ENCODE measurements at regions not wholly inside any gene's neighbourhood (a gene's known extent, or its start where the extent isn't known, plus 50 kb on each side); places are given as distances from the start of the nearest gene placed in this dataset.

- DNase-seq (ENCODE audit: extremely low read depth in 1 of 4, low spot score in 3 of 4) (no peak), FAIRE-seq (no peak), ATAC-seq (no peak)
- in situ Hi-C loops (cut with MboI) (no loop called here), intact Hi-C loops (cut with micrococcal nuclease) (no loop called here)
- Histone ChIP-seq H3K36me3 (ENCODE audit: control insufficient read depth, insufficient read depth, low read length) (no peaks in the 10 kb centered on the region), H3K27ac (ENCODE audit: extremely low read depth, low read depth, low read length) (no peak overlapping the region), H3K9me3 (replicated peaks; ENCODE audit: control insufficient read depth, insufficient read depth, low read depth, low read length) (no peaks in the 10 kb centered on the region; the same call in 1 of the 2 replicates), H2AFZ (ENCODE audit: low read depth, low read length) (no peak overlapping the region), H3K4me2 (ENCODE audit: insufficient read depth, low read length) (no peak overlapping the region), H3K4me3 (no peak overlapping the region), H3K27me3 (ENCODE audit: control insufficient read depth in 2 of 2, insufficient read depth in 2 of 2, low read length in 2 of 2) (no peaks in the 10 kb centered on the region; a peak in 1 of 5 replicates), H3K4me1 (replicated peaks in 1 of 2; ENCODE audit: control insufficient read depth in 2 of 2, insufficient read depth in 2 of 2, low read length in 2 of 2) (no peaks in the 10 kb centered on the region), H4K20me1 (replicated peaks; ENCODE audit: control insufficient read depth, insufficient read depth, low read length) (no peaks in the 10 kb centered on the region), H3K9ac (ENCODE audit: insufficient read depth in 1 of 2, low read depth in 2 of 2, low read length in 2 of 2) (no peak overlapping the region), H3K79me2 (ENCODE audit: control insufficient read depth, insufficient read depth, low read length) (no peaks in the 10 kb centered on the region), H3K9me1 (ENCODE audit: control insufficient read depth, insufficient read depth, low read length) (no peaks in the 10 kb centered on the region)
- no peak for TF ChIP-seq ZNF778 (CRISPR knock-in tag; IDR thresholded peaks at IDR 0.05)
- no TSS peak for BruUV-seq (replicated peaks)
- POLR2A ChIA-PET: no interaction called here
- CTCF ChIA-PET (ENCODE audit: low intra/inter-chr PET ratio): no interaction called here
- 0% methylated on average over 4 of the region's 4 CpGs for WGBS (ENCODE audit: insufficient coverage, low coverage, missing lambda C conversion rate)
Measured at GRCh38 chr16:13791095-13791494, 128.9 kb upstream of the ERCC4 start.

- no peak overlapping the region for H3K4me2 ChIP-seq (ENCODE audit: insufficient read depth, low read length)
- TF ChIP-seq COPS2 (conservative IDR thresholded peaks at IDR 0.05) (no peak), CHD7 (IDR thresholded peaks at IDR 0.05; ENCODE audit: low read depth, low read length) (no peak)
- no peaks in the 10 kb centered on the region for H3K27me3 ChIP-seq (ENCODE audit: control insufficient read depth in 2 of 2, insufficient read depth in 2 of 2, low read length in 2 of 2)
- H3K79me2 ChIP-seq (ENCODE audit: control insufficient read depth, insufficient read depth, low read length): no peaks in the 10 kb centered on the region
- no peak for ATAC-seq
- intact Hi-C loops (cut with micrococcal nuclease) (no loop called here), in situ Hi-C loops (cut with MboI) (no loop called here)
- no peaks in the 10 kb centered on the region for H3K36me3 ChIP-seq (ENCODE audit: control insufficient read depth, insufficient read depth, low read length)
- H3K4me3 ChIP-seq: no peak overlapping the region
- ChIA-PET POLR2A (interaction anchor here (0.6 kb wide), 1 partner anchor 13 kb away, joined by 3 read pairs; no protein-coding TSS in a partner anchor), CTCF (ENCODE audit: low intra/inter-chr PET ratio) (no interaction called here)
- no peaks in the 10 kb centered on the region for H3K4me1 ChIP-seq (replicated peaks in 1 of 2; ENCODE audit: control insufficient read depth in 2 of 2, insufficient read depth in 2 of 2, low read length in 2 of 2)
- no peak for DNase-seq (ENCODE audit: extremely low read depth in 1 of 4, low spot score in 3 of 4)
- 0% methylated on average over 3 of the region's 3 CpGs for WGBS (ENCODE audit: insufficient coverage, low coverage, missing lambda C conversion rate)
- H2AFZ ChIP-seq (ENCODE audit: low read depth, low read length): no peak overlapping the region
- BruUV-seq (replicated peaks): no TSS peak
- no peaks in the 10 kb centered on the region for H3K9me1 ChIP-seq (ENCODE audit: control insufficient read depth, insufficient read depth, low read length)
- no peak overlapping the region for H3K9ac ChIP-seq (ENCODE audit: insufficient read depth in 1 of 2, low read depth in 2 of 2, low read length in 2 of 2)
- FAIRE-seq: no peak
- no peak overlapping the region for H3K27ac ChIP-seq (ENCODE audit: extremely low read depth, low read depth, low read length)
- no peaks in the 10 kb centered on the region for H3K9me3 ChIP-seq (replicated peaks; ENCODE audit: control insufficient read depth, insufficient read depth, low read depth, low read length)
- no peaks in the 10 kb centered on the region for H4K20me1 ChIP-seq (replicated peaks; ENCODE audit: control insufficient read depth, insufficient read depth, low read length)
Measured at GRCh38 chr16:13793841-13794409, 126.0 kb upstream of the ERCC4 start.
